GM18519 (cell line): ENCODE measurements at regions not wholly inside any gene's neighbourhood (a gene's known extent, or its start where the extent isn't known, plus 50 kb on each side); places are given as distances from the start of the nearest gene placed in this dataset.

ENCODE experiments used
- ATAC-seq: cut with Tn5 transposase; IDR thresholded peaks from one replicate; pipeline ENCODE4 v1.9.1; 2021; ENCODE audit warnings: mild to moderate bottlenecking, moderate library complexity; ENCODE audit not compliant: unreplicated experiment, low FRiP score

DNA sequence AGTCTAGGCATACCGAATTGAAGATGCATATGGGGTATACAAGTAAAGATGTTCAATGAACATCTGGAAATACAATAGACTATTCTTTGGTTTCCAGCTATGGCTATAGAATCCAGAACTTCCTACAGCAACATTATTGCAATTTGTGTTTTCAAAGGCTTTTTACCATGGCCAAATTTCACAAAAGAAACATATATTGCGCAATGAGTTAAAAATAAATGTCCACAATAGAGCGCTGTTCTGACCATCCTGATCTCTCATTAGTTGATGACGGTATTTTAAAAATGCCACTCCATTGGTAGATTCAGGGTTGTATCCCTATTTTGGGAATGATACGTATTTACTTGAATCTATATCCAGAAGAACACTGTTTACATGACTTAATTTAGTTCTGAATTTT is 139.2 kb downstream of the LINC00632 start:
- ATAC-seq: no peak

DNA sequence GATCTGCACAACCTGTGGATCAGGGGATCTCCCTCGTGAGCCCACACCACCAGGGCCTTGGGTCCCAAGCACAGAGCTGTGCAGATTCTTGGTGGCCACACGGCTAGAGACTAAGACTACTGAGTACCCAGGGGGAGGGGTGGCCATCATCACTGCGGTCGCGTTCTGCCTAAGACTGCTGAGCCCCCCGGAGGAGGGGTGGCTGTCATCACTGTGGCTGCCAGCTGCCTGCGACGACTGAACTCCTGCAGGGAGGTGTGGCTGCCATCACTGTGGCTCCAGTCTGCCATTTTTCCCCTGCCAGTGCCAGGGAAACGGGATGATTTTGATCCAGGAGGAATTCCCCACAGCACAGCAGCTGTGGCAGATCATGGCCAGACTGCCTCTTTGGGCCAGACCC is 141.7 kb upstream of the SPANXB1 start:
- ATAC-seq: no peak

DNA sequence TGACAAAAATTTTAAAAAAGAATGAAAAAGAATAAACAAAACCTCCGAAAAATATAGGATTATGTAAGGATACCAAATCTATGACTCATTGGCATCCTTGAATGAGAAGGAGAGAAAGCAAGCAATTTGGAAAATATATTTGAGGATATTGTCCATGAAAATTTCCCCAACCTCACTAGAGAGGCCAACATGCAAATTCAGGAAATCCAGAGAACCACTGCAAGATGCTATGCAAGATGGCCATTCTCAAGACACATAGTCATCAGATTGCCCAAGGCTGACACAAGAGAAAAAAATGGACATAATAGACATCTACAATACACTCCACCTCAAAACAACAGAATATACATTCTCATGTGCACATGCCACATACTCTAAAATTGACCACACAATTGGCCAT is 135.9 kb upstream of the SPANXB1 start:
- no peak for ATAC-seq

DNA sequence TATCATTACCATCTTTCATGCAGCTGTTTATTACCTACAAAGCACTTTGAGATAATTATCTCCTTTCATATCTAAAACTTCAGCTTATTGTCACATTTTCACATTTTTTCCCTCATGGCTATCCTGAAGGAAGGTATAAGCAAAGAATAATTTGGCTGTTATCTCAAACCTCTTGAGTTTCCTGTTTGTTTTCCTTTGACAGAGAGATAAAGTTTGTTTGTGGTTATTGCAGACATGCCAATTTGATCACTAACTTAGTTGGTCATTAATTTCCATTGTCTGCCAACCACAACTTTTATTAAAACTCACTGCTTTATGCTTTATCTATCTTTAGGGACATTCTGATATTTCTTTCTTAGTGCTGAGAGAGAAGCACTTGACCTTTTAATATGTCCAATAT is 89.8 kb upstream of the SPANXB1 start:
- ATAC-seq: no peak

DNA sequence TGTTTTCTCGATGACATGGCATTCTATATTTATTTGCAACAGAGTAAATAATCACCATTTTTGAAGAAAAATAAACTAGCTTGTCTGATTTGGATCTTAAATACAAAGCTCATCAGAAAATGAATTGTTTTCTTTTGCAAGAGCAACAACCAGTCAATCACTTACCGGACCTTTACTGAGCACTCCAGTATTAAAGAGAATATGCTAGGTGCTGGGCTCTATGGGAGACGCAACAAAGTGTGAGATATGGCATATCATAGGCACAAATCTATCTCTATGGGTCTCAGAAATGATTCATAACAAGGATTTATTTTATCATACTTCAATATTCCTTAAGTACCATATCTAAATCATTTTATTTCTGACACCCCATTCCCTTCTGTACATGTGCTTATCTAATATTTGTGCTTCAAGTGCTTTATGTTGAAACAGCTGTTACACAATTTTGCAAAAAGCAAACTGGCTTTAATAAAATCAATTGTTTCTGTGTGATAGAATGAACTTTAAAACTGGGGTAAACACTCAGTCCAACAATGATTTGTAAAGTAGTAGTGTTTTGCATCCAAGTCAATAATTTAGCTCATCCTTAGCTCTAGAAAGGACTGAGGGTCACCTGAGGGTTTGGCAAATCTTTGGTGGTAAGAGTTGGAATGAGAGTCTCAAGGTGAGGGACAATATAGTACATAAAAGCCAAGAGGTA is 88.4 kb upstream of the SPANXB1 start:
- no peak for ATAC-seq

DNA sequence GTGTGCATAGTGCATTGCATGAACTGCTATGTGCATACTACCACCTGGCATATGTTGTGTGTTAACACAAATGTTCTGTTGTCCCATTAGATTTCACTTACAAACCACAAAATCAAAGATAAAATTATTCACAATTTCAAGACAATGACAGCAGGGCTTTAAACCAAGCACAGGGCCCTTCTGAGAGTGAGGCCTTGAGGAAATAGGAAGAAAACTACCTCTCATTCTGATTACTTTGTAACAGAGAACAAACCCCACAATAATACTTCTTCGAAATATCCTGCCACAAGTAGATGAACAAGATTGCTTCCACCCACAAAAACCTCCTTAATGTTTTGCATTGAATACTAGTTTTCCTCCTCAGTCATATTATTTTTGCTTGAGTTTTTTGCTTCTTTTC is 85.5 kb upstream of the SPANXB1 start:
- ATAC-seq: no peak

DNA sequence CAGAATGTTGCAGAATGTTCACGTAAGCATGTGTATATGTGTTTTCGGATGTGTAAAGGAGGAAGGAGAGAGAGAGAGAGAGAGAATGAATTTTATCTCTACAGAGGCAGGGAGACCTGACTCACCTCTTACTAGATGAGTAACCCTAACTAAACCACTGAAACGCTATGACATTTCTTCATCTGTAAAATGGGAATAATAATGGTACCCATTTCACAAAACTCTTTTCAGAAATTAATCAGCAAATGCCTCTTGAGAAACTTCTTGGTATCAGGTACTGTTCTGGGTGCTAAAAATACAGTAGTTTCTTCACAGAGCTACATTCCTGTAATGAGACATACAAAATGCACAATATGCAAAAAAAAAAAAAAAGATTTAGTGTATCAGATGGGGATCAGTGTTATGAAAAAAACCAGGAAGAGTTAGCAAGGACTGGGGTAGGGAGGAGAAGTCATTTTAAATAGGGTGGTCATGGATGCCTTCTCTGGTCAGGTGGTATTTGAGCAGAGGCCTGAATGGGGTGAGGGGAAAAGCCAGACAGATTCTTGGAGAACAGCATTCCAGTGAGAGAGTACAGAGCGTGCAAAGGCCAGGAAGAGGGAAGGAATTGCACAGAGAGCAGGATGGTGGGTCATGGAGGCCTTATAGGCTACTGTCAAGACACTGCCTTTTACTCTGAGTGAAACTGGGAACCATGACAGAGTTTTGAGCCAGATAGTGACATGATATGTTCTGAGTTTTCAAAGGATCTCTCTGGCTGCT is 84.9 kb upstream of the SPANXB1 start:
- ATAC-seq: peak; percentile 35

DNA sequence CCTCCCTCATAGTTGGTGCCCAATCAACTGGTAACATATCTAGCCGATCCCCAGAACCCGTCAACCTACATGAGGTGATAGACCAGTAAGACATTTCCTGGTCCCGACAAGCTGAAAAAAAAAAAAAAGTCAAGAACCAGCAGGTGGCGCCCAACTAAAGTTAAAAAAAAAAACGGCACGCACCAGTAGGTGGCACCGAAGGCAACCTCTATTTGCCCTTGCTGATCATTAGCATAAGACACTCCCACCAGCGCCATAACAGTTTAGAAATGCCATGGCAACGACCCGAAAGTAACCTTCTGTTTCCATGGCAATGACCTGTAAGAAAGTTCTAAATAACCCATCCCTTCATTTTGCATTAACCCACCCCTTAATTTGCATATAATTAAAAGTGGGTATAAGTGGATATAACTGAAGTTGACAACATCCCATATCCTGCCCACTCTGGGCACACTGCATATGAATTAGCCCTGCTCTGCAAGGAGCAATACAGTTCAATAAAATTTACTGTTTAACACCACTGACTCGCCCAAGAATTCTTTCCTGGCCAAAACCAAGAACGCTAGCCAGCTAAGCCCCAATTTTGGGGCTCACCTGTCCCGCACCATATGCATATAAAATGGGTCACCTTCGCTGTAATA is 83.9 kb upstream of the SPANXB1 start:
- ATAC-seq: peak; percentile 87

DNA sequence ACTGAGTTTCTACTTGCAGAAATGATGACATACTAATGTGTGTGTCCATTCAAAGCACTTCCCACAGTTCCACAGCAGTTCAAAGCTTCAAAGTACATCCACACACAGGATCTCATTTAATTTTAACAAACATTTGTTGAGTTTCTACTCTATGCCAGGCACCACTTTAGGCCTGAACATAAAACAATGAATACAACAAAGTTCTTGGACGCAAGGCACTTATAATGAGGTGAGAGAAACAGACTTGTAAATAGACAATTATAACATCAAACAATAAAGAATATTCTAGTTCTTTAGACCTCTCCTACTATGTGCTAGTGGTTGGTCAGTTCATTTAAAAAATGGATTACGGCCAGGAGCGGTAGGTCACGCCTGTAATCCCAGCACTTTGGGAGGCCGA is 82.0 kb upstream of the SPANXB1 start:
- no peak for ATAC-seq

DNA sequence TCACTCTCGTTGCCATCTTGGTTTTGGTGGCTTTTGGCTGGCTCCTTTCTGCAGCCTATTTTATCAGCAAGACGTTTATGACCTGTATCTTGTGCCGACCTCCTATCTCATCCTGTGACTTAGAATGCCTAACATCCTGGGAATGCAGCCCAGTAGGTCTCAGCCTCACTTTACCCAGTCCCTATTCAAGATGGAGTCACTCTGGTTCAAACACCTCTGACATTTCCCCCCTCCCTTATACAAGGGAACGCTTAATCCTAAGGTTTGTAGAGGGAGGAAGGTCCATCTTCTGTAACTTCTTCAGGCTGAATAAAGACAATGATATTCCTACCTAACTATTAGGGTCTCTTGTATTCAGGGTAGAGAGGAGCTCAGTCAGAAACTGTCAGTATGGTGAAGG is 79.3 kb upstream of the SPANXB1 start:
- ATAC-seq: no peak

DNA sequence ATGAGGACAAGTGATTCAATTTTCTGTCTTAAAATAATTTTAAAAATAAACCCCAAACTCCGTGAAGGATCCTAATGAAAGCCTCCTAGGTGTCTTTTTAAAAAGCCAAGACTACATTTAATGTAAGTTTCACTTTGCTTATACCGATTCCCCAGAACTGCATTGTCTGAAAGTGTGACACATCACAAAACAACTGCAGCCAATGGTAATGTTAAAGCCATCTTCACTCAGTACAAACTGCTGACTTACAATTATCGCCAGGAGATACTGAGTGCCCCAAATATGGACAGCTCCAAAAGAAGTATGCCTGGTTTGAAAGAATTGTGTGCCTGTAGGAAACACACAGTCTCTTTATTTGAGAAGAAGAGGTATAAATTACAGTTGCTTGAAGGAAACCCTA is 73.7 kb upstream of the SPANXB1 start:
- ATAC-seq: no peak

DNA sequence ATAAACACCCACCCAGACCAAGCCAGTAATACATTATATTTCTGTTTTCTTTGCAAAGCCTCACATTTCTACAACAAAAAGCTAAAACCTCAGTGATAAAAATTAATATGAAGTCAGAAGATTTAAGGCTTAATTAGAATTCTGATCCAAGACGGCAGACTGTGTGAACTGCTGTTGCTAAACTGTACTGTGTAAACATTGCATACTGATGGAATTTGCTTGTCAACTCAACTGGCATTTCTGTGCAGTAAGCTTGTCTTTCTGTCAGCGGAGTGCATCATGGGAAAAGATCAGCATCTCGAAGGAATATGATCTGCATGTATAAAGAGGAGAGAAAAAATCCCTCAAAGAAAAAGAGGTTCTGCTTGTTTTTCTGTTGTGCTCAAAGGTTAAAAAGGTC is 69.4 kb upstream of the SPANXB1 start:
- no peak for ATAC-seq

DNA sequence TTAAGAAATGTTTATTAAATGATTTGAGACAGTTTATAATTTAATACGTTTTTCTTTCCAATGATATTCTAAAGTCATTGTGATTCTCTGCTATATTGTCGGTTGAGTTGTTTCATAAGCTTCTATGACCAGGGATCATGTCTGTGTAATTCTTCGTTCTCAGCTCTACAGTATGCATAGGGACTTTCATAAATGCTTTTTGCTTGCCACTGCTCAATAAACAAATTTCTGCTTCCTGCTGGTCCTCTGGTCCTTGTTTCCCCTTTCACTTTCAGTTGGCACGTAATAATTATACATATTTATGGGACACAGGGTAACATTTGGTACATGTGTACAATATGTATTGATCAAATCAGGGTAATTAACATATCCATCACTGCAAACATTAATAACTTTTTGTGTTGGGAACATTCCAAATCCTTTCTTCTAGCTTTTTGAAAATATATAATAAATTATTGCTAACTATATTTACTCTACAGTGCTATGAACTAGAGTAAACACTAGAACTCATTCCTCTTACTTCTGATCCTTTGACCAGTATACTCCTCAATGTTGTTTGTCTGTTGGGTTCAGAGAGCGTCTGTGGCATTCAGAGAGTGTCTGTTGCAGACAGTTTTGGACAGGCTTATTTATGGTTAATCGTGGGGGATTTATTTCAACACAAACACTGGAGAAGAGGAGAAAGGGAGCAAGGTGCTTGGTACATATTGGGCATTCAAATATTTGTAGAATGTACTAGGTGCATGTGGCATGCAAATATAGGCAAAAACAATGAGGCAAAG is 68.3 kb upstream of the SPANXB1 start:
- no peak for ATAC-seq

DNA sequence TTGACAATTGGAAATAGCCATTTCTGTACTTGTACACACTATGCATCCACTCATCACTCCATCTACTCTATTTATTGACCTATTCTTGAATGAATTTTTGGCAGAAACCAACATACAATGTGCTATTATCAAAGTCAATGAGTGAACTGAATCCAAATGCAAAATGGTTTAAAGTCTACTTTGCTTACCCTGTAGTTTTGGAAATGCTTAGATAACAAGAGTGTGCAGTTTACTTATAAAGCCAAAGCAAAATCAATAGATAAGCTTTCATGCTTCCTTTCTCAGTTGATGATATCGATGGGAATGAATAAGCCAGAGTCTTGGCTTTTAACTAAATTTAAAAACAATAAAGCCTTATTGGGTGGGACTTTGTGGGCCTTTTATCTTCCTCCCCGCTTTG is 58.9 kb upstream of the SPANXB1 start:
- ATAC-seq: no peak

DNA sequence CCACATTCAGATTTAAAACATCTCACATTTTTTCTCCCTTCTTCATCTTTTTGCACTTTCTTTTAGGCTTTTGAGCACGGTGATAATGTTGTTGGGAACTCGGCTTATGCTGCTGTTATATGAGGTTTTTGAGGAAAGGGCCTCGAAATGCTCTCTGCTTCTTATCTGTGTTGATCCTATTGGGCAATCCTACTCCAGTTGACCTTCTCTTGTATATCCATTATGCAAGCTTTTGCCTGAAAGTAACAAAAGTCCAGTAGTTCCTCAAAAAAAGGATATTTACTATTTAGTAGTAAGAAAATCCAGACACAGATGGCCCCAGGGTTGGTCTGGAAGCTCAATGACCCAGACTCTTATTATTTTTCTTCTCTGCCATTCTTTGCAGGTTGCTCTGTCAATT is 57.7 kb upstream of the SPANXB1 start:
- no peak for ATAC-seq

DNA sequence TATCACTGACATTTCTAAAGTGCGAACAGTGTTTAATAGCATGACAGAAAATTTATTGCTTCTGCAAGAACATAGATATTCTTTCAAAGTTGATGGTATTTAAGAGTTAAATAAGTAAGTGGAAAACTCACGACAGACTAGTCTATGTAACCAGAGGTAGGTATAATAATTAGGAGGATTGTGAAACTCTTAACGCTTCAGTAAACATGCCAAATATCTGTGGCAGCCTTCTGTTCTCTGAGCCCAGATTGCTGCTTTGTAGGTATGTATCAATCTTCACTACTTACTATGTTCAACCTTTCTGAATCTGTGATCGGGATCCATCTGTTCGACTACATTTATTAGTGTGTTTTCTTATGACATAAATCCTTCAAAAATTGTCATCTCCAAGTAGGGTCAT is 53.6 kb upstream of the SPANXB1 start:
- no peak for ATAC-seq

DNA sequence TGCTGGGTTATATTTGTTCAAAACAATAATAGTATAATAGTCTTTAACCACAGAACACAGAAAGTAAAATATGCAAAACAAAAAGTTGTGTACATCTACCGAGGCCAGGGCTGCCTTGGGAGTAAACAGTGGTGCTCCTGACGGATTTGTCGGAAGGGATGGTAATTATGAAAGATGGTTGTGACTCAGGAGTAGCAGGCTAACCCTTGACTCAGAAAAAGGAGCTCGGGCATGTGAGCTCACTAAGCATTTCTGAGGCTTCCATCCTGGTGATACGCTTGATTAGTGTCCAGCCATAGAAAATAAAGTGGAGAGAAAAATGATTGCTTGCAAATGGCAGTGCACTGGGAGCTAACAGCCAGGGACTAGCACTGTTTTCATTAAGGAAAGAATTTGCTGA is 53.2 kb upstream of the SPANXB1 start:
- no peak for ATAC-seq
